OCI-LY3 (cell line): ENCODE measurements at regions not wholly inside any gene's neighbourhood (a gene's known extent, or its start where the extent isn't known, plus 50 kb on each side); places are given as distances from the start of the nearest gene placed in this dataset.

ENCODE experiments used
- CTCF ChIP-seq: fragments of 200-600, 300-600 bp; sonication (generic); IDR thresholded peaks from 2 replicates; pipeline ENCODE4 v1.5.1; 2014; ENCODE audit warnings: antibody characterized with exemption, low read length, low read depth
- EZH2phosphoT487 ChIP-seq: fragments of 200-600 bp; shearing (Covaris generic); IDR thresholded peaks from 2 replicates; pipeline ENCODE4 v1.6.1; 2018; ENCODE audit warnings: antibody characterized with exemption, mixed run types, low read depth

- no peak for TF ChIP-seq CTCF
- TF ChIP-seq EZH2phosphoT487 = no peak
Measured at GRCh38 chr12:94801745-94802144, 151.4 kb upstream of the TMCC3 start.
